Neural crest cell (in vitro differentiated cells): ENCODE measurements at regions not wholly inside any gene's neighbourhood (a gene's known extent, or its start where the extent isn't known, plus 50 kb on each side); places are given as distances from the start of the nearest gene placed in this dataset.

Experiments used
- DNase-seq: peaks from one replicate; pipeline ENCODE4 v3.0.0; 2021; ENCODE audit warnings: low read depth, mixed read lengths, low spot score
- H3K27ac Mint-ChIP-seq: one replicate; pipeline ENCODE4 v1.8.0; 2021; ENCODE audit warnings: mild to moderate bottlenecking, mixed read lengths; ENCODE audit not compliant: unreplicated experiment
- H3K27me3 Mint-ChIP-seq: 2 replicates; pipeline ENCODE4 v1.8.0; 2021; ENCODE audit warnings: low read depth, mild to moderate bottlenecking, mixed read lengths
- H3K36me3 Mint-ChIP-seq: 2 replicates; pipeline ENCODE4 v1.8.0; 2021; ENCODE audit warnings: low read depth, mild to moderate bottlenecking, mixed read lengths
- H3K4me1 Mint-ChIP-seq: 2 replicates; pipeline ENCODE4 v1.8.0; 2021; ENCODE audit warnings: mixed read lengths
- H3K4me3 Mint-ChIP-seq: one replicate; pipeline ENCODE4 v1.8.0; 2021; ENCODE audit warnings: mild to moderate bottlenecking, mixed read lengths
- H3K9me3 Mint-ChIP-seq: 2 replicates; pipeline ENCODE4 v1.8.0; 2021; ENCODE audit warnings: mixed read lengths
- CTCF ChIP-seq: fragments of 200-600 bp; sonication (generic); conservative IDR thresholded peaks from 2 replicates; pipeline ENCODE4 v1.5.0; 2021; ENCODE audit warnings: antibody characterized with exemption, mild to moderate bottlenecking

- no peak overlapping the region for H3K27ac Mint-ChIP-seq
- no peak overlapping the region for H3K4me3 Mint-ChIP-seq
- H3K36me3 Mint-ChIP-seq, result no peaks in the 10 kb centered on the region
- peaks cover 4% of the 10 kb centered on the region for H3K4me1 Mint-ChIP-seq
- DNase-seq, result no peak
- H3K9me3 Mint-ChIP-seq, result no peaks in the 10 kb centered on the region
- no peak for TF ChIP-seq CTCF
- peaks cover 38% of the 10 kb centered on the region for H3K27me3 Mint-ChIP-seq
Observed at GRCh38 chr9:81532251-81532650, 157.1 kb downstream of the TLE1 start.

- Mint-ChIP-seq H3K27me3 (peaks cover 42% of the 10 kb centered on the region), H3K9me3 (peaks cover 3% of the 10 kb centered on the region)
Observed at GRCh38 chr9:81531511-81531910, 157.8 kb downstream of the TLE1 start.

GRCh38 chr9:81530846-81531245, 158.5 kb downstream of the TLE1 start:
- TF ChIP-seq CTCF, result no peak

More at GRCh38 chr9:81531511-81531910, 157.8 kb downstream of the TLE1 start:
- no peak for DNase-seq
- no peak overlapping the region for H3K4me3 Mint-ChIP-seq
- H3K36me3 Mint-ChIP-seq, result no peaks in the 10 kb centered on the region
- H3K27ac Mint-ChIP-seq, result no peak overlapping the region
- H3K4me1 Mint-ChIP-seq, result peaks cover 4% of the 10 kb centered on the region
- no peak for TF ChIP-seq CTCF

GRCh38 chr9:81530310-81530810, 159.0 kb downstream of the TLE1 start:
- no peak for TF ChIP-seq CTCF
- Mint-ChIP-seq H3K4me1 (peaks cover 4% of the 10 kb centered on the region), H3K9me3 (peaks cover 7% of the 10 kb centered on the region), H3K27me3 (peaks cover 48% of the 10 kb centered on the region), H3K4me3 (no peak overlapping the region), H3K27ac (no peak overlapping the region), H3K36me3 (no peaks in the 10 kb centered on the region)
- no peak for DNase-seq

More at GRCh38 chr9:81530846-81531245, 158.5 kb downstream of the TLE1 start:
- Mint-ChIP-seq H3K27ac (no peak overlapping the region), H3K9me3 (peaks cover 7% of the 10 kb centered on the region), H3K4me3 (no peak overlapping the region), H3K27me3 (peaks cover 47% of the 10 kb centered on the region), H3K4me1 (peaks cover 4% of the 10 kb centered on the region), H3K36me3 (no peaks in the 10 kb centered on the region)
- no peak for DNase-seq

- peaks cover 48% of the 10 kb centered on the region for H3K27me3 Mint-ChIP-seq
- H3K9me3 Mint-ChIP-seq, result peaks cover 7% of the 10 kb centered on the region
- no peak for TF ChIP-seq CTCF
- DNase-seq, result no peak
- H3K27ac Mint-ChIP-seq, result no peak overlapping the region
- no peak overlapping the region for H3K4me3 Mint-ChIP-seq
- no peaks in the 10 kb centered on the region for H3K36me3 Mint-ChIP-seq
- H3K4me1 Mint-ChIP-seq, result peaks cover 4% of the 10 kb centered on the region
Observed at GRCh38 chr9:81529556-81530193, 159.7 kb downstream of the TLE1 start.
